NCI-H2196 treated with DMSO at 0.1 percent for 48 hours (cell line): ENCODE measurements at regions not wholly inside any gene's neighbourhood (a gene's known extent, or its start where the extent isn't known, plus 50 kb on each side); places are given as distances from the start of the nearest gene placed in this dataset.
A peak's percentile ranks its signal among the peaks of the same experiment; 100 is the strongest.
"Not testable (repeated sequence)": the region's sequence is repeated elsewhere in the genome, so short reads cannot be mapped to it uniquely, and the experiment has no call there.

Source experiments
- DNase-seq: peaks from one replicate; lab custom pipeline; 2025; ENCODE audit not compliant: unreplicated experiment; lab: John Stamatoyannopoulos, UW

DNA sequence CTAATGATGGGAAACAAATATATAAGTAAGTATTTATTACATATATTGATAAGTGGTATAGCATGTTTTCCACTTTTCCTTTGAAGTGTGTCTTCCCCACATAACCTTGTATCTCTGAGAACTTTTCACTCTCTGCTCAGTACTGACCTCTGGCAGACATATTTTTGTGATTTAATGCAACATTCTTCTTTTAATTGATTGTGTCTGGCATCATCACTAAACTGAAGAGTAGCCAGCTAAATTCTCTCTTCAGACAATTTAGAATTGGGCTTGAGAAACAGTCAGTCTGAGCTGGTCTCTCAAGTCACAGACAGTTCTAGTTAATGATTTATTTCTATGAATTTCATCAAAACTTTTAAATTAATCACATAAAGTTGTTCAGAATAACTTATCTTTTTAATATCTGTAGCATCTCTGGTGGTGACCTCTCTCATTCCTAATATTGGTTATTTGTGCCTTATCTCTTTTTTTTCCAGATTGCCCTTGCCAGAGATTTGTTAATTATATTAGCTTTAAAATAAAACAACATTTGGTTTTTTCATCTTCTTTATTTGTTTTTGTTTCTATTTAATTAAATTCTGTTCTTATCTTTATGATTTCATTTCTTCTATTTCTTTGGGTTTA, 230.0 kb upstream of the VLDLR start:
- not testable (repeated sequence) for DNase-seq

DNA sequence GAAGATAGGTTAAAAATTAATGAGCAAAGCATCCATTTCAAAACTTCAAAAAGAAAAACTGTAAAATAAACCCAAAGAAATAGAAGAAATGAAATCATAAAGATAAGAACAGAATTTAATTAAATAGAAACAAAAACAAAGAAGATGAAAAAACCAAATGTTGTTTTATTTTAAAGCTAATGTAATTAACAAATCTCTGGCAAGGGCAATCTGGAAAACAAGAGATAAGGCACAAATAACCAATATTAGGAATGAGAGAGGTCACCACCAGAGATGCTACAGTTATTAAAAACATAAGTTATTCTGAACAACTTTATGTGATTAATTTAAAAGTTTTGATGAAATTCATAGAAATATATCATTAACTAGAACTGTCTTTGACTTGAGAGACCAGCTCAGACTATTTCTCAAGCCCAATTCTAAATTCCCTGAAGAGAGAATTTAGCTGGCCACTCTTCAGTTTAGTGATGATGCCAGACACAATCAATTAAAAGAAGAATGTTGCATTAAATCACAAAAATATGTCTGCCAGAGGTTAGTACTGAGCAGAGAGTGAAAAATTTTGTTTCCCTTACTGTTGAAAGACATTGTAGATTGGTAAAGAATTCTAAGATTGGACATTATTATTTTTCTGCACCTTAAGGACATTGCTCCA, 227.4 kb upstream of the VLDLR start:
- DNase-seq = not testable (repeated sequence)

DNA sequence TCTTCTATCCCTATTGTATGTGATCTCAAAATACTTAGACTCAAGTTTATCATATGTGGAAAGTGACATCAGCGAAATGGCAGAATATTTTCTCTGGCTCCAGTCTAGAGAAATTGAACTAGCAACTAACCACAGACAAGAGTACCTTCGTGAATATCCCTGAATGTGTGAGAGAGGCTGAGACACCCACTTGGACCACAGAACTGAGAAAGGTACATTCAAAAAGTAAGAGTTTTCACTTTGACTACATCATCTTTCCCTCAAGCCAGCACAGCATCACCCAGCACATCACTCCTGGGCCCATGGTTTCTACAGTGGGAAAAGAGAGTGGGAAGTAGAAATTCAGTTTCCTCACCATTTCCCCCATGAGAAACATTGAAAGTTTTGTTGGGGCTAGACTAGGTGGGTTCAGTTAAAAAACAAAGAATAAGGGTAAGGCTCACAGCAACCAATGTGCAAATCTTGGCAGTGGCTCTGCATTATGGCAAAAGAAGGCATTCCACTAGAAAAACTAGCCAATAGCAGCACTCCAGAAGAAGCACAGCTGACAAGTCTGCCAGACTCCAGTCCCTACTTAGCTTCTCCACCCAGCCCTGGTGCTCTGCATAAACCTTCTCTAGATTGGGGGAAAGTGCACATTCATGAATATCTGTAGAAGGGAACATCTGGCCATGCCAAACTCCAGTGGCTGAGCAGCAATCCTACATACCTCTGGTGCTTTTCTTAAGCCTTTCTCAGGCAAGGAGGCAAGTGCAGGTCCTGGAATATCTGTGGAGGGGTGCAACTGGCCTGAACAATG, 225.6 kb upstream of the VLDLR start:
- DNase-seq = no peak

DNA sequence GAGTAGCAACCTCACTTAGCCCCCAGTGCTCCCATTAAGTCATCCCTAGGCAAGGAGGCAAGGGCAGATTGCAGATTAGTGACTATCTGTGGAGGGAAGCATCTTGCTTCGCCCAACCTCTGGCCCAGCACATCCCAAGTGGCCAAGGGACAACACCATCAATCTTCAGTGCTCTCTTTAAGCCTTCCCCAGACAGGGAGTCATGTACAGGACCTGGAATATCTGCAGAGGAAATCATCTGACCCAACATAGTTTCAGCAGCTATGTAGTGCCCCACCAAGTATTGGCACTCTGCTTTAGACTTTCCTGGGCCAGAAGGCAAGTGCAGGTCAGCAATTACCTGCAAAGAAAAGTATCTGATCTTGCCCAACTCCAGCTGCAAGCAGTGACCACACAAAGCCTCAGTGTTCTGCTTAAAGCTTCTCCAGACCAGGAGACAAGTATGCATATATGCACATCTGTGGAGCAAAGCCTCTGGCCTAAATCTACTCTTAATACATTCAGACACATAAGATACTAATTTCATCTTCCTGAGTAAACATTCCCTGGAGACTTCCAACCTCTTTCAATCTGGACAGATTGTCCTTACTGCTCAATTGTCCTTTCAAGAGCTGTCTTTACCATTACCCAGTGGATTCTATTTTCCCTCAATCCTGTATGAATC, 224.8 kb upstream of the VLDLR start:
- no peak for DNase-seq

DNA sequence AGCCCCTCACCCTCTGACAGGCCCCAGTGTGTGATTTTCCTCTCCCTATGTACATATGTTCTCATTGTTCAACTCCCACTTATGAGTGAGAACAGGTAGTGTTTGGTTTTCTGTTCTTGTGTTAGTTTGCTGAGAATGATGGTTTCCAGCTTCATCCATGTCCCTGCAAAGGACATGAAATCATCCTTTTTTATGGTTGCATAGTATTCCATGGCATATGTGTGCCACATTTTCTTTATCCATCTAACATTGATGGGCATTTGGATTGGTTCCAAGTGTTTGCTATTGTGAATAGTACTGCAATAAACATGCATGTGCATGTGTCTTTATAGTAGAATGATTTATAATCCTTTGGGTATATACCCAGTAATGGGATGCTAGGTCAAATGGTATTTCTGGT, 223.7 kb upstream of the VLDLR start:
- DNase-seq = not testable (repeated sequence)

DNA sequence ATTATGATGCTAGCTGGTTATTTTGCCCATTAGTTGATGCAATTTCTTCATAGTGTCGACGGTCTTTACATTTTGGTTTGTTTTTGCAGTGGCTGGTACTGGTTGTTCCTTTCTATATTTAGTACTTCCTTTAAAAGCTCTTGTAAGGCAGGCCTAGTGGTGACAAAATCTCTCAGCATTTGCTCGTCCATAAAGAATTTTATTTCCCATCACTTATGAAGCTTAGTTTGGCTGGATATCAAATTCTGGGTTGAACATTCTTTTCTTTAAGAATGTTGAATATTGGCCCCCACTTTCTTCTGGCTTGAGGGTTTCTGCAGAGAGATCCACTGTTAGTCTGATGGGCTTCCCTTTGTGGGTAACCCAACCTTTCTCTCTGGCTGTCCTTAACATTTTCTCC, 219.8 kb upstream of the VLDLR start:
- DNase-seq = not testable (repeated sequence)

DNA sequence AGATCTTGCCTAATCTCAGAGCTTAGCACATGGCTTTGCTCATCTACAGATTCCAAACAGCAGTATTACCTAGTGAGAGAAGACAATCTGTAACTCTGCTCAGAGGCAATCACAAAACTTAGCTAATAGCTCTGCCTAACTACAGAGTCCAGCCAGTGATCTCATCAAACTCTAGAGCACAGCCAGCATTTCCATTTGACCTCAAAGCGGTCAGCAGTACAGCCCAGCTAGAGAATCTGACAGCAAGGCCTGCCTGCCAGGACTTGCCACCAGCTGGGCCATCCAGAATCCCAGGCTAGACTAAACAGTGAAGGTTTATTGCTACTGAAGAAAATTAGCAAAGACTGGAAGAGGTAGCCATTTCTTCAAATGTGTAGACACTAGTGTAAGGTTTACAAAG, 217.9 kb upstream of the VLDLR start:
- no peak for DNase-seq

DNA sequence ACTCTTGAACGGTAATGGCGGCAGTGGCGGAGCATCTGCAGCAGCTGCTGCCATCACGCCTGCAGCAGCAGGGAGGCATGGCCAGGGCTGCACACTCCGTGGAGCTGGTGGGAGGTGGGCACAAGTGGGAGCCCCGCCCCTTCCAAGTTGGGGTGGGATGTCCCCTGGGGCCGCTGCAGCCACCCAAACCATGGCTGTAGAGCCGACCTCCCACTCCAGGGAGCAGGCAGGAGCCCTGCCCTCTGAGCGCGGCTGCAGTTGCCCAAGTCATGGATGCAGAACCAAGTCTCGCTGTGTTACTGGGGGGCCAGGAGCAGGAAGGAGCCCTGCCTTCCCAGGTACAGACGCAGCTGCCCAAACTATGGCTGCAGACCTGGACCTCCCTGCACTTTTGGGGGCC, 215.3 kb upstream of the VLDLR start:
- no peak for DNase-seq

DNA sequence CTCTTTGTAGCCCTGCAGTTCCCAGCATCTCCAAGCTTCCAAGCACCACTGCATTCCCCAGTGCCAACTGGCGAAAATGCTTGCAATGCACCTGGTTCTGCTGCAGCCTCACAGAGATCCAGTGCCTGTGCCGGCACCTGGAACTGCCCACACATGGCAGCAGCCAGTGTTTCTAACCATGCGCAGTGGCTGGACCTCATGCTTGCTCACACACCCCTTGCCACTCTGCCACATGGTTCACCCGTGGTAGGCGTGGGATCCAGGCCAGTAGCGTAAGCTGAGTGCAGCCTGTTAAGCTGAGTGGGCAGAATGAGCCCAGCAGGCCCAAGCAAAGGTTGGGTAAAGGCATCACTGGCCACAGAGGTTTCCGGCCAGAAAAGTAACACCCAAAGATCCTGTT, 214.1 kb upstream of the VLDLR start:
- DNase-seq = no peak

DNA sequence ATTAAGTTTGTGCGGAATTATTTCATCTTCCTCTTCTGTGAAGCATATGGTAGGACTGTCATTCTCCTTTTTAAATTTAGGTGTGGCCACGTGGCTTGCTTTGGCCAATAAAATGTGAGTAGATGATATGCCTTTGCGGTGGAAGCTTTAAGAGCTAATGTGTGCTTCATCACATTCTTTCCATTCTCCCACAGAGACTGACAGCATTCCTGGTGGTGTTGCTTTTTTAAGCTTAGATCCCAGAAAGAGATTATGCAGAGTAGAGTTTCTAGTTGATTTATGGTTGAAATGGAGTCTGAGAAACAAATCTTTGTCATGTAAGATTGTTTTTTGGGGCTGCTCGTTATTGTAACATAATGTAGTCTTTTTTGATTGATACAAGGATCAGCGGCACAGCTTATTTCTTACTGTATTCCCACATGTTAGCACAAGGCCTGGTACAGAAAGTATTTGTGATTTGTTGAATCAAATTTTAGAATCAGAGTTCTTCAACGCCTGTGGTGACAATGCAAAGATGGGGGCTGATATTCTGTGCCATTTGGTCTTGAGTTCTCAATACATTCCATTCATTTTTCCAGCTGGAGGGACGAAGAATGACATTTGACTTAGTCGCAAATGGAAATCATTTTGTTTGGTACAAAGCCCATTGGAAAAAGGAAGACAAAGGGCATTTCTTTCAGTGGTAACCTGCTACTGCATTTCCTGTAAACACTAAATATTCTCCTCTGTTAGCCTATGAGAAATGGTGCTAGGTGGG, 209.9 kb upstream of the VLDLR start:
- no peak for DNase-seq

DNA sequence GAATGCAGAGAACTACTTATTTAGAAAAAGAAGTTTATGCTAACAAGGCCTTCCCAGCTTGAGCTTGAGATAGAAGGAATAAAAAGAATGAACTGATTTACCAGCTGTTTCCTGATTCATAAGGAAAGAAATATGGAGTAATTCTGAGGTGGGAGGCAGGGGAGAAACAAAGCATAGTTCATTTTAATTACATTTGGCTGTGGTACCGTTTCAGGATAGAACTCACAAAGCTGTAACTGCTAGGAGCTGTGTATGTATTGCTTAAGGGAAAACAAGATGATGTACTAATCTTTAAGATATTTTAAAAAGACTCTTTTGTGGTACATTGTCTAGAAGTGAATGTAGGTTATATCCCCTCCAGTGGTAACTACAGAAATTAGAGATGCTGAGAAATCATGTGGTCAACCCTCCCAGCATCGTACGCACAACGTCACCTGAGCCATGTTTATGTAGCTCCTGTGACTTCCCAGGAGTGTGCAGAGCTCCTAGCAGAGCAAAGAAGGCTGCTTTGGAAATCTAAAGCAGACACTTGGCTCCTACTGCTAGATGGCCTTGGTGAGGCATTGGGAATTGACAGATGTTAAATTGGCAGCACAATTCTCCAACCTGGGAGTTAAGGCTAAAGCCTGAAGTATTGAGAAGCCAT, 208.3 kb upstream of the VLDLR start:
- no peak for DNase-seq

DNA sequence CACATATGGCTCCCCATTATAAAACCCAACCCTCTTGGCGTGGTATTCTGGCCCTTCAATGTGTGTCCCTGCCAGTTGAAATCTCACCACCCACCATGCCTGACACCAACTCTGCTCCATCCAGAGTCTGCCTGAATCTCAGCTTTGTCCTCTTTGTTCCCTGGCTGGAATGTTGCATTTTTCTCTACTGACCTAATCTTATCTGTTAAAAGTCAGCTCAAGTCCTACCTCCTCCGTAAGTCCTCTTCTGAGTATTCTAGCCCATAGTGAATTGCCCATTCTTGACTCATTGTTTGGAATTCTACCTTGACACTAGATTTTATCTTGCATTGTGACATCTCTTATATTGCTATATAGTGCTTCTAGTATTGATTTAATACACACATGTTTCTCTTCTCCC, 207.1 kb upstream of the VLDLR start:
- no peak for DNase-seq

DNA sequence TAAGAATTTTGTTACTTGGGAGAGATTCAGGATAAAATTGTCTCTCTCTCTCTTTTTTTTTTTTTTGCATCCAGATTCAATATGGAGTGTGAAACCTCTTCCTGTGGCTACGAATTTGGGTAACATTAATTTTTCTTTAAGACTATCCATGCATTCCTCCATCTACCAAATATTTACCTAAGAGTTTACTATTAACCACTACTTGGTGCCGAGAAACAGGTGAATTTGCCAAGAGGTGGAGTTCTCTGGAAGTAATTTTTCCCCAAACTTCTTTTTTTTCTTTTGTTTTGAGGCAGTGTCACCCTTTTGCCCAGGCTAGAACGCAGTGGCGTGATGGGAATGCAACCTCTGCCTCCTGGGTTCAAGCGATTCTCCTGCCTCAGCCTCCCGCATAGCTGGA, 206.3 kb upstream of the VLDLR start:
- no peak for DNase-seq

DNA sequence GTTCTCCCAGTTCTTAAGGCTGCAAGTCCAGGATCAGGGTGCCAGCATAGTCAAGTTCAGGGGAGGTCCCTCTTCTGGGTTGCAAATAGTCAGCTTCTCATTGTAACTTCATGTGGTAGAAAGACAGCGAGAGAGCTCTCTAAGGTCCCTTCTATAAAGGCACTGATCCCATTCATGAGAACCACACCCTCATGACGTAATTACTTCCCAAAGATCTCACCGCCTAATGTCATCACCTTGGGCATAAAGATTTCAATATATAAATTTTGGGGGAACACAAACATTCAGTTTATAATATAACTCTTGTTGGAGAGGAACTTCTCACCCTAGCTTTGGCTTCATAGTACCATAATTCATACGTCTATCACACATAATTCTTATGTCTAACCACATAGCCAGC, 203.9 kb upstream of the VLDLR start:
- DNase-seq = no peak

DNA sequence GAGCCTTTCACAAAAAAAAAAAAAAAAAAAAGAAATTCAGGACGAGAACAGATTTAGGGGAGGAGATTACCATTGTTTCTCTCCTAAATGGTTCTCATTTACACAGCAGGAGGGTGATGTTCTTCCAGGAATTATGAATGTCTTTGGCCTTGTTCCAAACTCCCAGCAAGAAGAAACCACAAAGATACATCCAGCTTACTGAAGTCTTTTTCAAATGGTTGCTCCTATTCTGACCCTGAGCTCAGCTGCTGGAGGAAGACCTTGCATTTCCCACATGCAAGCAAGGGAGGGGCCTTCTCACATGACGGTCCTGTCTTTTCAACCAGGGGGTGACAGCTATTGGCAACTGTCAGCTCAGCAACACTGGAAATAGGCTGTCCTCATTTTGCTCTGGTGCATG, 203.0 kb upstream of the VLDLR start:
- DNase-seq = peak; percentile 41

DNA sequence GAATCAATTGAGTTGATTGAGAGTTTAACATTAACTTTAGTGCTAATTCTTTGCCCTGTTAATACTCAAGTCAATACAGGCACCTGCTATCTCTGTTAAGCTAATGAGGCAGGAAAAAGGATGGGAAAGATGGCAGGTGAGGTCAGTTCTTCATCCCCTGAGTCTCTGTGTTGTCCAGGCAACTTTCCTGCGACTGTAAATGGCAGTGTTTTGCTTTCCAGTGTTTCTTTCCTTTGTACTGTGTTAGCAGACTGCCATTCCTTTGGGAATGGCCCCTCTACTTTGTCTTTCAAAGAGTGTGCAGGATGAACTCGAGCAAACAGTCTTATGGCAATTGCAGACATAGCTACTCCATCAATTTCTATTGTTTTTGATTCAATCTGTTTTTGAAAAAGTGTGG, 202.2 kb upstream of the VLDLR start:
- no peak for DNase-seq

DNA sequence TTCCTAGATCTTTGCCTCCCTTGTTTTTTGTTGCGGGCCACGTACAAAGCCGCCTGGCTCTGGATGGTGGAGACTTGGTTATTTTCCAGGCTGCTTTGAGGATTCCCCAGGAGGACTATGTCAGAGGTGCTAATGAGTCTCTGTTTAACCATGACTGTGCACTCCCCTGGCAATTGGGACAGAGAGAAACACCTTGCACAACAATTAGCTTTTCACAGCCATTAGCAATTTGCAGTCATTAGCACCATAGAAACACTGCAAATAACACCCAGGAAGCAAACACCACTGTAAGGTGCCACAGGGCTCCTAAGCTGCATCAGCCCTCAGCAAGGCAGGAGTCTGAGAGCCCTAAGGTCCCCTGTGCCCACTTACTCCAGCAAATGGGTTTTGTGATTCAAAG, 201.0 kb upstream of the VLDLR start:
- no peak for DNase-seq

DNA sequence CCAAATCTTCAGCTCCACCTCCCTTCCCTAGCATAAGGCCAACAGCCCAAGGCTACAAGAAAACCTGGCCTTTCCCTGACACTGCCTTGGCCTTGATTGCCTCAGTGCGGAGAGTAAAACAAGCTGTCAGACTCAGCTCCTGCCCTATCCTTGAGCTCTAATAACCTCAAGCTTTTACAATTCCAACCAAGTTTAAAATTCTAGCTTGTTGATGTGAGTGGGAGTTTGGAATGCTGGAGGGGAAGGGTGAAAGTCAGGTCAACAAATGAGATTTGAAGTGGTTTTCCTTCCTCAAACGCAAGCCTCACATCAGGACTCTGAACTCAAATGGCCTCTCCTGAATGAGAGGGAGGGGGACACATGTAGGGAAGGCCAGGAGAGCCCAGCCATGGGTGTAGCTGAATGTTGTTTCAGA, 197.0 kb upstream of the VLDLR start:
- DNase-seq = no peak

DNA sequence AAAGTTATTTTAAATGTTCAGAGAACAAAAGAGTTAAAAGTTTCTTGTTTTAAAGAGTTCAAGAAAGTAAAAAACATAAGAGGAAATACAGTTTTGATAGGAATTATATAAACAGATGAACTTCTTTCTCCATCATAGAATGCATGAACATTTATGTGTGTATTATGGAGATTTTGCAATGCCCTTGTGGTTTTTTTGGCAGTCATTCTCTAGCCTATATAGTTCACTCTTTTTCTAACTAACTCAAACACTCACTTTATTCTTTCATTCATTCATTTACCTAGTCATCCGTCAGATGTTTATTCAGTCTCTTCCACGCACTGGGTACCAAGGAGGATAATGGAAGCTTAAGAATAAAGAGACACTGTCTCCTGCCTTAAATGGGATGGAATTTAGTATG, 195.9 kb upstream of the VLDLR start:
- DNase-seq = no peak

DNA sequence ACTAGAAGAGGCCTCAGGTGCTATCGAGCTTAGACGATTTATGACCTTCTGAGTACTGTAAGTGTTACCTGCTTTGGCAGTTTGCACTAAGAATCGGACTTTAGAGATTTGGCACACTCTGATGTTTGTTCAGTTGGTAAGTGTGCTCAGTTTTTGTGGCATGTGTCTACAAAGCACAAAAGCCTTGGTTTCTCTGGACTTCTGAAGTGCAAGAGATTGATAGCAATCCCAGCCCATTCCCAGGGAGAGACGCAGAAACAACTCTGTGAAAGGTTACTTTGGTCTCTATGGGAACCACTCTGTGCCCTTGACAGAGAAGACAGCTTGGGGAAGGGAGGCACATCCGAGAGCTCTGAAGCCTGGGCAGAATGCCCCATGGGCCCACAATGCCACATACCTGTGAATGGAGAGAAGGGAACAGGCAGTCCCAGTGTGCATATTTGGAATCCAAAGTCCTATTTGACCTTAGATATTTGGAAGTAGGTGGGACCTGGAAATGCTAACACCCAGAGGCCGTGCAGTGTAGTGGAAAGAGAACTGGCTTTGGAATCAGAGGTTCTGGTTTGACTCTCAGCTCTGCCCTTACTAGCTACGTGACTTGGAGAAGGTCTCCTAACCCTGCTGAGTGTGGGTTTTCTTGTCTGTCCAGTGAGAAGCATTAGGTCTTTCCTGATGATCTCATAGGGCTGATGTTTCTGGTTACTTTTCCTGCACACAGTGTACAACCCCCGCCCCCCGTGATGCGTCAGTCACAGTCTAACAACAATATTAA, 194.3 kb upstream of the VLDLR start:
- peak; percentile 80 for DNase-seq
